Lower leg skin (tissue), 3 donors: ENCODE measurements at regions not wholly inside any gene's neighbourhood (a gene's known extent, or its start where the extent isn't known, plus 50 kb on each side); places are given as distances from the start of the nearest gene placed in this dataset.

Experiments used
- POLR2A ChIP-seq, 2 donors: fragments of 450-650 bp; IDR thresholded peaks; one replicate each; pipeline ENCODE4 v1.6.1; 2016 to 2017; ENCODE audit warnings: antibody characterized with exemption in 2 of 2, mild to moderate bottlenecking in 1 of 2, moderate library complexity in 1 of 2
- TF ChIP-seq, protein P1 (sequence below), 3 donors: fragments of 450-650 bp; IDR thresholded peaks; one replicate each; pipeline ENCODE4 v1.5.1; 2016; ENCODE audit warnings: antibody characterized with exemption in 3 of 3, mild to moderate bottlenecking in 3 of 3, moderate library complexity in 2 of 3

DNA sequence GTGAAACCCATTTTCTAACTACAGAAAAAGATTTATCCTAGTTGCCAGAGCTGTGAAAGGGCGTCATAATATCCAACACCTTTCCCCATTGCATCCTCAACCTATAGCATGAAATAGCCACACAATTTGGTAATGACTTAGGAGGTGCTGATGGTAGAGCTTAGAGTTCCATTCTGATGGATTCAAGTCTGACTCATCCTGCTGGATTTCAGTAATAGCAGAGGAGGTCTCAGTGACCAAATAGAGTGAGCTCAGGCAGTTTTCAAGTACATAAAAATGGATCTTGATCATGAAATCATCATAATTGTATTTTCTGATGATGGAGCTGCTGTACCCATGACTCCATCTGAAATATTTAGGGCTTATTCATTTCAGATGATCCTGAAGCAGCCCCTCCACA is 270.7 kb upstream of the KLHL29 start:
- TF ChIP-seq POLR2A (IDR thresholded peaks at IDR 0.05), result no peak
- TF ChIP-seq, protein P1, sequence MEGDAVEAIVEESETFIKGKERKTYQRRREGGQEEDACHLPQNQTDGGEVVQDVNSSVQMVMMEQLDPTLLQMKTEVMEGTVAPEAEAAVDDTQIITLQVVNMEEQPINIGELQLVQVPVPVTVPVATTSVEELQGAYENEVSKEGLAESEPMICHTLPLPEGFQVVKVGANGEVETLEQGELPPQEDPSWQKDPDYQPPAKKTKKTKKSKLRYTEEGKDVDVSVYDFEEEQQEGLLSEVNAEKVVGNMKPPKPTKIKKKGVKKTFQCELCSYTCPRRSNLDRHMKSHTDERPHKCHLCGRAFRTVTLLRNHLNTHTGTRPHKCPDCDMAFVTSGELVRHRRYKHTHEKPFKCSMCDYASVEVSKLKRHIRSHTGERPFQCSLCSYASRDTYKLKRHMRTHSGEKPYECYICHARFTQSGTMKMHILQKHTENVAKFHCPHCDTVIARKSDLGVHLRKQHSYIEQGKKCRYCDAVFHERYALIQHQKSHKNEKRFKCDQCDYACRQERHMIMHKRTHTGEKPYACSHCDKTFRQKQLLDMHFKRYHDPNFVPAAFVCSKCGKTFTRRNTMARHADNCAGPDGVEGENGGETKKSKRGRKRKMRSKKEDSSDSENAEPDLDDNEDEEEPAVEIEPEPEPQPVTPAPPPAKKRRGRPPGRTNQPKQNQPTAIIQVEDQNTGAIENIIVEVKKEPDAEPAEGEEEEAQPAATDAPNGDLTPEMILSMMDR (IDR thresholded peaks at IDR 0.05), result no peak
